ENCODE measurements at regions not wholly inside any gene's neighbourhood (a gene's known extent, or its start where the extent isn't known, plus 50 kb on each side); places are given as distances from the start of the nearest gene placed in this dataset.
"Not testable (repeated sequence)": the region's sequence is repeated elsewhere in the genome, so short reads cannot be mapped to it uniquely, and the experiment has no call there.

DNA sequence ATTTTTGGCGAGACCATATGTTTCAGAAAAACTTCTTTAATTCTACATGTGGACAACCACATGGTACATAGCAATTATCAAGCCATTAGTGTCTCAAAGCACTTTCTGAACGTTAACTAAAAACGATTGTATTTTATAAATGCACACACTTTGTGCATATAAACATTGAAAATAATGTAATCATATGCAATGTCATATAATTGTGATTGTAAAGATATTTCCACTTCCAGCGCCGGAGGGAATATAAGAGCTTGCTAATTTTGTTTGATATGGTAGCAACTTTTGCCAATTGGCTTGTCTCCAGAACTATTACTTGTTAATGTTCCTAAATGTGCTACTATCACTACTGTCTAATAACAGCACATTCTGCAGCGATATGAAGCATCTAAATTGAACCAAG, 162.3 kb upstream of the SMIM31 start:
- TF ChIP-seq, protein P1, sequence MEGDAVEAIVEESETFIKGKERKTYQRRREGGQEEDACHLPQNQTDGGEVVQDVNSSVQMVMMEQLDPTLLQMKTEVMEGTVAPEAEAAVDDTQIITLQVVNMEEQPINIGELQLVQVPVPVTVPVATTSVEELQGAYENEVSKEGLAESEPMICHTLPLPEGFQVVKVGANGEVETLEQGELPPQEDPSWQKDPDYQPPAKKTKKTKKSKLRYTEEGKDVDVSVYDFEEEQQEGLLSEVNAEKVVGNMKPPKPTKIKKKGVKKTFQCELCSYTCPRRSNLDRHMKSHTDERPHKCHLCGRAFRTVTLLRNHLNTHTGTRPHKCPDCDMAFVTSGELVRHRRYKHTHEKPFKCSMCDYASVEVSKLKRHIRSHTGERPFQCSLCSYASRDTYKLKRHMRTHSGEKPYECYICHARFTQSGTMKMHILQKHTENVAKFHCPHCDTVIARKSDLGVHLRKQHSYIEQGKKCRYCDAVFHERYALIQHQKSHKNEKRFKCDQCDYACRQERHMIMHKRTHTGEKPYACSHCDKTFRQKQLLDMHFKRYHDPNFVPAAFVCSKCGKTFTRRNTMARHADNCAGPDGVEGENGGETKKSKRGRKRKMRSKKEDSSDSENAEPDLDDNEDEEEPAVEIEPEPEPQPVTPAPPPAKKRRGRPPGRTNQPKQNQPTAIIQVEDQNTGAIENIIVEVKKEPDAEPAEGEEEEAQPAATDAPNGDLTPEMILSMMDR (IDR thresholded peaks at IDR 0.05) = no peak
- no peak overlapping the region for H3K27ac ChIP-seq
- no peak for DNase-seq (ENCODE audit: low spot score)
- no peak overlapping the region for H3K4me3 ChIP-seq

DNA sequence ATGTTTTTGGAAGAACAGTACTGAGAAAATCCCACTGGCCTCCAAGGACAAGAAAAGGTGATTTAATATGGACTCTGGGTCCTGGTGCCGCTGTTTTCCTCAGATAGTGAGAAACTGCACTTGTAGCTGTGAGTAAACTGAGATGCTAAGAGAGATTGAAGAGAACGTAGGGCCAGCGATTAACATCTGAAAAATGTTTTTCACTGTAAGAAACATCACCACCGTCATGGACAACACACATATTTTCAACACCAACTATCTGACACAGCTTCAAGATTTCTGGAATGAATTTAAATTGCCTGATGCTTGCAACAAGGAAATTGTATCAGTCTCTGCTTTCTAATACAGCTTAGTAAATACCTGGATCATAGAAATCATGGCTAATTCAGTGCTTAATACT, 158.2 kb upstream of the SMIM31 start:
- Histone ChIP-seq H3K27ac (no peak overlapping the region), H3K4me3 (no peak overlapping the region)
- TF ChIP-seq, protein P1 (IDR thresholded peaks at IDR 0.05) = no peak
- DNase-seq (ENCODE audit: low spot score) = no peak

DNA sequence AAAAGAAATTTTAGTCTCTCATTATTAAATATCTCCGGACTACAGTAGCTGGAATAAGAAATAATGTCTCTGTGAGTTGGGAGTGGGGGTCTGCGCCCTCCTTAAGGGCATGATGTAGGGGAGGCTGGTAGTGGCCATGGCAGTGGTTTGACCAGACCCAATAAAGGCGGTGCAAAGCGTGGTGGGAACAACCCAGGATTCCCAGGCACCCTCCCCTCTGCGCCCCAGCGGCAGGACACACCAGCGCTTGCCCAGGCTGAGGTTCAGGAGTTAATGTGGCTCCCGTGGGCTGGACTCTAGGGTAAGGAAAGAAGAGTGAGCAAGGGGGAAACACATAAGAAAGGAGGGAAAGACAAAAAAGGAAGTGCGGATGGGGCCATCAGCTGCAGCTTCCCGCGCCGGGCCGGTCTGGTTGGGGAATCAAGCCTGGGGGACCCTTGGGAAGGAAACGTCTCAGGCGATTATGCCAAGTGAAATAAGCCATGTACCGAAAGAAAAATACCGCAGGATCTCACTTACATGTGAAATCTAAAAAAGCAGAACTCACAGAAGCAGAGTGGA, 157.5 kb upstream of the SMIM31 start:
- no peak overlapping the region for H3K4me3 ChIP-seq
- no peak for DNase-seq (ENCODE audit: low spot score)
- TF ChIP-seq, protein P1 (IDR thresholded peaks at IDR 0.05) = no peak
- no peak overlapping the region for H3K27ac ChIP-seq

DNA sequence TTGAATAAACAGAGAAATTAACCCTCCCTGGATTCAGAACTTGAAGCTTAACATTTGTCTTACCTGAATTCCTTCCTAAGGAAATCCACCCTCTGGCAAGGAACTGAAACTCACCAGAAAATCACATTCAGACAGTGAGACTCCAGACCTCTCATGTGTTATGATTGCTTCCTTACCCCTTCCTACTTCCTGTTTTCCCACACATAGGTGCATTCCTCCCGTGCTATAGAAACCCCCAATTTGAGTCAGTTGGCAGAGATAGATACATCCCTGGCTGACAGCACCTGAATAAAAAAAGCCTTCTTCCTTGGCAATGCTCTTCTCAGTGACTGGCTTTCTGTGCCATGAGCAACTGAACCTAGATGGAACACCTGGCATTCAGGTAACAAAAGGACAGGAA, 157.0 kb upstream of the SMIM31 start:
- TF ChIP-seq, protein P1 (IDR thresholded peaks at IDR 0.05) = no peak
- DNase-seq (ENCODE audit: low spot score) = no peak
- Histone ChIP-seq H3K27ac (no peak overlapping the region), H3K4me3 (no peak overlapping the region)

DNA sequence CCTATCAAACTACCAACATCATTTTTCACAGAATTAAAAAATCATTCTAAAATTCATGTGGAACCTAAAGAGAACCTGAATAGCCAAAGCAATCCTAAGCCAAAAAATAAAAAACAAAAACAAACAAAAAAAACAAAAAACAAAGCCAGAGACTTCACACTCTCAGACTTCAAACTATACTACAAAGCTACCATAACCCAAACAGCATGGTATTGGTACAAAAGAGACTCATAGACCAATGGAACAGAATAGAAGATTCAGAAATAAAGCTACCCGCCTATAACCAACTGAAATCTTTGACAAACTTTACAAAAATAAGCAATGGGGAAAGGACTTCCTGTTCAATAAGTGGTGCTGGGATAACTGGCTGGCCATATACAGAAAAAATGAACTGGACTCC, 152.3 kb upstream of the SMIM31 start:
- Histone ChIP-seq H3K27ac (no peak overlapping the region), H3K4me3 (no peak overlapping the region)
- TF ChIP-seq, protein P1 (IDR thresholded peaks at IDR 0.05) = no peak
- no peak for DNase-seq (ENCODE audit: low spot score)

DNA sequence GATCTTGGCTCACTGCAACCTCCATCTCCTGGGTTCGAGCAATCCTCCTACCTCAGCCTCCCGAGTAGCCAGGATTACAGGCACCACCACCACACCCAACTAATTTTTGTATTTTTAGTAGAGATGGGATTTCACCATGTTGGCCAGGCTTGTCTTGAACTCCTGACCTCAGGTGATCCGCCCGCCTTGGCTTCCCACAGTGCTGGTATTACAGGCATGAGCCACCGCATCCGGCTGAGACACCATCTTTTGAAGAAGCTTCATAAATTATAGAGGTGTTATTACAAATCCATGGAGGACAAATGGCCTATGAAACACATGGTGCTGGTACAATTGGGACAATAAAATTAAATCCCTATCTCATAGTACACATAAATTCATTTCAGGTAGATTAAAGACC, 148.1 kb upstream of the SMIM31 start:
- H3K4me3 ChIP-seq; DNase-seq (ENCODE audit: low spot score); H3K27ac ChIP-seq: not testable (repeated sequence)

DNA sequence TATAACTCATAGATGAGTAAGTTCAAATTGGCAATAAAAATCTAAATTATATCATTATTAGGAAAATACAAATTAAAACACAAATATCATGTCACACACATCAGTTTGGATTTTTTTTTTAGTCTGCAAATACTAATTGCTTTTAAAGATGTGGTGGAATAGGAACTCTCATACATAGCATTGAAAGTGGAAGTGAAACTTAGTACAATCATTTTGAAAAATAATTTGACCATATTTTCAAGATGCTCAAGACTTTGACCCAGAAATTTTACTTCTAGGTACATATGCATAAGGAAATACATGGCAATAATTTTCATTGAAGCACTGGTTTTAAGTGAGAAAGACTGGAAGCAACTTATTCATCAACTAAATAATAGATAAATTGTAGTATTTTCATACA, 147.5 kb upstream of the SMIM31 start:
- TF ChIP-seq, protein P1 (IDR thresholded peaks at IDR 0.05) = no peak
- no peak for DNase-seq (ENCODE audit: low spot score)
- H3K27ac ChIP-seq = no peak overlapping the region
- no peak overlapping the region for H3K4me3 ChIP-seq

DNA sequence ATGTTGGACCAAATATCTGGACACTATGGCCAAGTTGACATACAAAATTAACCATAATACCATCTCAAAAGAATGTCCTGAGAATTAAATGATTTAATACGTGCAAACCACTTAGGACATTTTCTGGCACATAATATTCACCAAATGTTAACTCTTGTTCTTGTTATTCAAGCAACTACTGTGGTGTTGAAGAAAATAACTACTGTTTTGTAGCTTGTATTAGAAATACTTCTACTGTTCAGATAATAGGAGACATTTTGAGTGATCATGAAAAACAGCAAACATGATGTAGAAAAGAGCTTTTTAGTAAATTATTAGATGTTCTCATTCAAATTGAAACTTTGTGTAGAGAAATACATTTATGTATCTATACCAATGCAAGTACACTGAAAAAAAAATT, 140.7 kb upstream of the SMIM31 start:
- no peak overlapping the region for H3K4me3 ChIP-seq
- DNase-seq (ENCODE audit: low spot score) = no peak
- TF ChIP-seq, protein P1 (IDR thresholded peaks at IDR 0.05) = no peak
- H3K27ac ChIP-seq = no peak overlapping the region

All from coronary artery (tissue), 2 donors.